ENCODE measurements at regions not wholly inside any gene's neighbourhood (a gene's known extent, or its start where the extent isn't known, plus 50 kb on each side); places are given as distances from the start of the nearest gene placed in this dataset.

DNA sequence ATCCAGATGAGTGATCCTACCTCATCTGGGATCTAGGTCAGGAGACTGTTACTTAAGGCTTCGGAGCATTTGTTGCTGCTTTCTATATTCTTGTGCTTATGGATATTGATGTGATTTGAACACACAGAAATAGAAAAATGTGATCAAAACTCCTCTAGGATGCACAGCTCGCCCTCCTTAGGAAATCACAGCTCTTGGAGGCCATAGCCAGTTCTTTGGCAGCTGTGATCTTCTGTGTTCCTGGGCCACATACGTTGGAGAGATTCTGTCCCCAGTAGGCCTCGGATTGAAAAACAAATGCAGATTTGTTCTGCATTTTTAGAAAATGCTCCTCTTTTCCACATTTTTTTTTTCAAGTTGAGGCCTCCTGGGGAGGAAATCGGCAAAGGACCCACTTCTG is 437.4 kb upstream of the THBS1 start:
- ATAC-seq (ENCODE audit: insufficient read depth, low FRiP score) (no peak), DNase-seq (no peak)
- TF ChIP-seq, protein P1, sequence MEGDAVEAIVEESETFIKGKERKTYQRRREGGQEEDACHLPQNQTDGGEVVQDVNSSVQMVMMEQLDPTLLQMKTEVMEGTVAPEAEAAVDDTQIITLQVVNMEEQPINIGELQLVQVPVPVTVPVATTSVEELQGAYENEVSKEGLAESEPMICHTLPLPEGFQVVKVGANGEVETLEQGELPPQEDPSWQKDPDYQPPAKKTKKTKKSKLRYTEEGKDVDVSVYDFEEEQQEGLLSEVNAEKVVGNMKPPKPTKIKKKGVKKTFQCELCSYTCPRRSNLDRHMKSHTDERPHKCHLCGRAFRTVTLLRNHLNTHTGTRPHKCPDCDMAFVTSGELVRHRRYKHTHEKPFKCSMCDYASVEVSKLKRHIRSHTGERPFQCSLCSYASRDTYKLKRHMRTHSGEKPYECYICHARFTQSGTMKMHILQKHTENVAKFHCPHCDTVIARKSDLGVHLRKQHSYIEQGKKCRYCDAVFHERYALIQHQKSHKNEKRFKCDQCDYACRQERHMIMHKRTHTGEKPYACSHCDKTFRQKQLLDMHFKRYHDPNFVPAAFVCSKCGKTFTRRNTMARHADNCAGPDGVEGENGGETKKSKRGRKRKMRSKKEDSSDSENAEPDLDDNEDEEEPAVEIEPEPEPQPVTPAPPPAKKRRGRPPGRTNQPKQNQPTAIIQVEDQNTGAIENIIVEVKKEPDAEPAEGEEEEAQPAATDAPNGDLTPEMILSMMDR (IDR thresholded peaks at IDR 0.05; ENCODE audit: control extremely low read depth, extremely low read depth), result no peak
- Histone ChIP-seq H3K4me1 (ENCODE audit: control insufficient read depth in 5 of 5, insufficient read depth in 5 of 5, low read length in 5 of 5) (peaks cover 0 to 19% (median 1%) of the 10 kb centered on the region in 5 donors), H3K27ac (ENCODE audit: low read depth in 1 of 2, low read length in 1 of 2) (no peak overlapping the region), H3K36me3 (ENCODE audit: control insufficient read depth in 4 of 4, insufficient read depth in 4 of 4, low read length in 4 of 4) (no peaks in the 10 kb centered on the region), H3K9ac (ENCODE audit: insufficient read depth in 1 of 2, low read length in 2 of 2) (no peak overlapping the region), H3K9me3 (ENCODE audit: control insufficient read depth in 4 of 4, insufficient read depth in 3 of 4, low read length in 3 of 4) (peaks cover 0 to 2% (median 0%) of the 10 kb centered on the region in 4 donors), H3K27me3 (ENCODE audit: control insufficient read depth in 3 of 3, insufficient read depth in 3 of 3, low read length in 2 of 3) (no peaks in the 10 kb centered on the region), H3K4me3 (no peak overlapping the region)
- 93% methylated on average over 5 of the region's 5 CpGs for WGBS, 2 donors

DNA sequence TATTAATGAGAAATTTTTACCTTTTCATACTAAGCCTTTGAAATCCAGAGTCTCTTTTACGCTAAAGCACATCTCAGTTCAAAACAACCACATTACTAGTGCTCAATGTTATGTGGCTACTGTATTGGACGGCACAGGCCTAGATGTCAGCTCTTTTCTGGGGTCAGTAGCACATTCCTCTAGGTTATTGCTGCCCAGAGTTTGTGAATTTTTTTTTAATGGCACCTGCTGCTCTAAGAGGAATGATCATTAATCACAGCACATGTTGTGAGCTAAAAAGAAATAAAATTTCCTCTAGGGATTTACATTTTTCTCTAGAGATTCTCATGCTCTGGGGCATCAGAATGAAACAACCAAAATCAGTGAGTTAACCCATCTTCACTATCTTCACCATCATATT is 436.8 kb upstream of the THBS1 start:
- Histone ChIP-seq H3K9me3 (ENCODE audit: control insufficient read depth in 4 of 4, insufficient read depth in 3 of 4, low read length in 3 of 4) (peaks cover 0 to 2% (median 0%) of the 10 kb centered on the region in 4 donors), H3K36me3 (ENCODE audit: control insufficient read depth in 4 of 4, insufficient read depth in 4 of 4, low read length in 4 of 4) (no peaks in the 10 kb centered on the region), H3K27me3 (ENCODE audit: control insufficient read depth in 3 of 3, insufficient read depth in 3 of 3, low read length in 2 of 3) (no peaks in the 10 kb centered on the region), H3K27ac (ENCODE audit: low read depth in 1 of 2, low read length in 1 of 2) (no peak overlapping the region), H3K4me1 (ENCODE audit: control insufficient read depth in 5 of 5, insufficient read depth in 5 of 5, low read length in 5 of 5) (peaks cover 0 to 16% (median 1%) of the 10 kb centered on the region in 5 donors), H3K9ac (ENCODE audit: insufficient read depth in 1 of 2, low read length in 2 of 2) (no peak overlapping the region), H3K4me3 (no peak overlapping the region)
- no peak for ATAC-seq (ENCODE audit: insufficient read depth, low FRiP score)
- DNase-seq, result no peak
- WGBS, 2 donors, result 91 to 97% methylated on average over 2 of the region's 2 CpGs
- TF ChIP-seq, protein P1 (IDR thresholded peaks at IDR 0.05; ENCODE audit: control extremely low read depth, extremely low read depth), result no peak

DNA sequence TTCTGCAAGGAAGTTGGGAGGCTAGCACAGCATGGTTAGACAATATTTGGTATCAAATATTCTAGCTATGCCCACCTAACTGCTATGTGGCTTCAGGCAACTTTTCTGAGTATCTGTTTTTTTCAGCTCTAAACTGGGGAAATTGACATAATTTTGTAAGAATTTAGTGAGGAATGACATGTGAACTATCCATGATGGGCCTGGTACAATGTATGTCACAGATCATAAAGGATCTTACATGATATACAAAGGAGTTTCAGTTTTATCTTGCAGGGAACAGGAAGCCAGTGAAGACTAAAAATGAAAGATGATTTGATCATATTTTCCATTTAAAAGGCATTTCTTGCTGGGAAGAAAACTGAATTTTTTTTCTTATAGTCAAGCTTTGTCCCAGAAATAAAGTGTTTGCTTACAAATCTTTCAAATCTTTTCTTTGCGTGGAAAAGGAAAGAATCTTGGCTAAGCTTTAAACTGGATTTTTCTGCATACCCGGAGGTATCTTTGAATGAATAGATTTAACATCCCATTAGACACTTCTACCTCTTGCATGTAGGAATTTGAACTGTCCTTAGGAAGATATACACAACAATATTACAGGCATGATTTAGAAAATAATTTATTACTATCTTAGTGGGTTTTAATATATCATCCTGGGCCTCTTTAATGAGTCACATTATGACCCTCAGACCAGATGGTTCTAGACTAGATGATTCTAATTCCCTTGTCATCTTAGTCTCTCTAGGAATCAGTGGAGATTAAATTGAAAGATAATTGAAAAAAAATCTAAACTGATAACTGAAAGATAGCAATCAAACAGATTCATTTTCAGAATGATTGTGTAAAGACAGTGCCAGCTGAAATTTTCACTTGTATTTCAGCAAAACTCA is 436.0 kb upstream of the THBS1 start:
- no peak for DNase-seq
- WGBS, 2 donors, result 74 to 86% methylated on average over 2 of the region's 2 CpGs
- TF ChIP-seq, protein P1 (IDR thresholded peaks at IDR 0.05; ENCODE audit: control extremely low read depth, extremely low read depth), result no peak
- ATAC-seq (ENCODE audit: insufficient read depth, low FRiP score), result no peak
- Histone ChIP-seq H3K27me3 (ENCODE audit: control insufficient read depth in 3 of 3, insufficient read depth in 3 of 3, low read length in 2 of 3) (no peaks in the 10 kb centered on the region), H3K9ac (ENCODE audit: insufficient read depth in 1 of 2, low read length in 2 of 2) (no peak overlapping the region), H3K27ac (ENCODE audit: low read depth in 1 of 2, low read length in 1 of 2) (no peak overlapping the region), H3K36me3 (ENCODE audit: control insufficient read depth in 4 of 4, insufficient read depth in 4 of 4, low read length in 4 of 4) (no peaks in the 10 kb centered on the region), H3K4me1 (ENCODE audit: control insufficient read depth in 5 of 5, insufficient read depth in 5 of 5, low read length in 5 of 5) (peaks cover 0 to 18% (median 1%) of the 10 kb centered on the region in 5 donors), H3K9me3 (ENCODE audit: control insufficient read depth in 4 of 4, insufficient read depth in 3 of 4, low read length in 3 of 4) (peaks cover 0 to 2% (median 0%) of the 10 kb centered on the region in 4 donors), H3K4me3 (no peak overlapping the region)
